Adrenal gland (tissue), 5 donors: ENCODE measurements at regions not wholly inside any gene's neighbourhood (a gene's known extent, or its start where the extent isn't known, plus 50 kb on each side); places are given as distances from the start of the nearest gene placed in this dataset.

Experiments
- POLR2A ChIP-seq, 2 donors: fragments of 450-650 bp; IDR thresholded peaks; one replicate each; pipeline ENCODE4 v1.6.1; 2017; ENCODE audit warnings: antibody characterized with exemption in 2 of 2, mild to moderate bottlenecking in 2 of 2, moderate library complexity in 1 of 2
- TF ChIP-seq, protein P1 (sequence below), 6 experiments: fragments of 450-650 bp in 4 of 6; fragments of 200-600 bp in 2 of 6; sonication (generic) in 1 of 6; IDR thresholded peaks; 1 replicate in 5 of 6; 2 replicates in 1 of 6; pipeline versions ENCODE4 v1.5.1 to v1.8.0; 2016 to 2021; ENCODE audit warnings: antibody characterized with exemption in 6 of 6, mild to moderate bottlenecking in 2 of 6, moderate library complexity in 1 of 6
- donor health status: DM: no; HTN: no; CAD: no.

GRCh38 chr12:65642061-65642661 is 182.1 kb upstream of the HMGA2 start:
- TF ChIP-seq POLR2A (IDR thresholded peaks at IDR 0.05): no peak
- TF ChIP-seq, protein P1, sequence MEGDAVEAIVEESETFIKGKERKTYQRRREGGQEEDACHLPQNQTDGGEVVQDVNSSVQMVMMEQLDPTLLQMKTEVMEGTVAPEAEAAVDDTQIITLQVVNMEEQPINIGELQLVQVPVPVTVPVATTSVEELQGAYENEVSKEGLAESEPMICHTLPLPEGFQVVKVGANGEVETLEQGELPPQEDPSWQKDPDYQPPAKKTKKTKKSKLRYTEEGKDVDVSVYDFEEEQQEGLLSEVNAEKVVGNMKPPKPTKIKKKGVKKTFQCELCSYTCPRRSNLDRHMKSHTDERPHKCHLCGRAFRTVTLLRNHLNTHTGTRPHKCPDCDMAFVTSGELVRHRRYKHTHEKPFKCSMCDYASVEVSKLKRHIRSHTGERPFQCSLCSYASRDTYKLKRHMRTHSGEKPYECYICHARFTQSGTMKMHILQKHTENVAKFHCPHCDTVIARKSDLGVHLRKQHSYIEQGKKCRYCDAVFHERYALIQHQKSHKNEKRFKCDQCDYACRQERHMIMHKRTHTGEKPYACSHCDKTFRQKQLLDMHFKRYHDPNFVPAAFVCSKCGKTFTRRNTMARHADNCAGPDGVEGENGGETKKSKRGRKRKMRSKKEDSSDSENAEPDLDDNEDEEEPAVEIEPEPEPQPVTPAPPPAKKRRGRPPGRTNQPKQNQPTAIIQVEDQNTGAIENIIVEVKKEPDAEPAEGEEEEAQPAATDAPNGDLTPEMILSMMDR (IDR thresholded peaks at IDR 0.05): no peak
